Neural cell (in vitro differentiated cells): ENCODE measurements at regions not wholly inside any gene's neighbourhood (a gene's known extent, or its start where the extent isn't known, plus 50 kb on each side); places are given as distances from the start of the nearest gene placed in this dataset.

Source experiments
- H2AFZ ChIP-seq: fragments of 200-600, 300-800 bp; sonication (generic), shearing (Covaris generic); 2 replicates; pipeline ENCODE4 v1.6.0; 2014; ENCODE audit warnings: low read depth, mild to moderate bottlenecking, antibody characterized with exemption, low read length, moderate library complexity
- H3F3A ChIP-seq: fragments of 200-600 bp; shearing (Covaris generic); 2 replicates; pipeline ENCODE4 v1.6.1; 2016; ENCODE audit warnings: mild to moderate bottlenecking, moderate library complexity, mixed read lengths, antibody characterized with exemption, low read length; ENCODE audit not compliant: insufficient read depth, poor library complexity, severe bottlenecking
- H3K27ac ChIP-seq: fragments of 200-600, 300-800 bp; sonication (generic), shearing (Covaris generic); 2 replicates; pipeline ENCODE4 v1.5.1; 2014; ENCODE audit warnings: mild to moderate bottlenecking, low read length, moderate library complexity
- H3K27me3 ChIP-seq: fragments of 300-800, 200-600 bp; sonication (generic), shearing (Covaris generic); 2 replicates; pipeline ENCODE4 v1.6.0; 2014; ENCODE audit warnings: mild to moderate bottlenecking, low read depth, low read length, moderate library complexity; ENCODE audit not compliant: insufficient read depth
- H3K36me3 ChIP-seq: fragments of 300-800, 200-600 bp; sonication (generic), shearing (Covaris generic); 2 replicates; pipeline ENCODE4 v1.5.1; 2014; ENCODE audit warnings: mild to moderate bottlenecking, antibody characterized with exemption, low read length, moderate library complexity; ENCODE audit not compliant: insufficient read depth
- H3K4me2 ChIP-seq: fragments of 300-800, 200-600 bp; sonication (generic), shearing (Covaris generic); 2 replicates; pipeline ENCODE4 v1.6.0; 2014; ENCODE audit warnings: mild to moderate bottlenecking, low read length
- H3K4me3 ChIP-seq: fragments of 300-800, 200-600 bp; sonication (generic), shearing (Covaris generic); 2 replicates; pipeline ENCODE4 v1.5.1; 2014; ENCODE audit warnings: mild to moderate bottlenecking, low read length, moderate library complexity
- H3K79me2 ChIP-seq: fragments of 200-600 bp; shearing (Covaris generic); replicated peaks from 2 replicates; pipeline ENCODE4 v1.6.0; 2014; ENCODE audit warnings: mild to moderate bottlenecking, low read length, moderate library complexity; ENCODE audit not compliant: insufficient read depth
- H3K9ac ChIP-seq: fragments of 300-800, 200-600 bp; sonication (generic), shearing (Covaris generic); 2 replicates; pipeline ENCODE4 v1.6.1; 2016; ENCODE audit warnings: mild to moderate bottlenecking, low read length, mixed read lengths
- H3K9me2 ChIP-seq: fragments of 200-600 bp; shearing (Covaris generic); 2 replicates; pipeline ENCODE4 v1.6.1; 2016; ENCODE audit warnings: mild to moderate bottlenecking, low read length, mixed read lengths; ENCODE audit not compliant: insufficient read depth
- H3K9me3 ChIP-seq: fragments of 200-600, 300-800 bp; sonication (generic), shearing (Covaris generic); 2 replicates; pipeline ENCODE4 v1.6.1; 2016; ENCODE audit warnings: mild to moderate bottlenecking, mixed run types, low read length, moderate library complexity, mixed read lengths
- H4K20me1 ChIP-seq: fragments of 200-600 bp; shearing (Covaris generic); 2 replicates; pipeline ENCODE4 v1.6.1; 2016; ENCODE audit warnings: mild to moderate bottlenecking, mixed run types; ENCODE audit not compliant: insufficient read depth
- EP300 ChIP-seq: fragments of 450-650 bp; conservative IDR thresholded peaks from 2 replicates; pipeline ENCODE4 v1.6.1; 2014; ENCODE audit warnings: antibody characterized with exemption, mild to moderate bottlenecking, moderate library complexity; ENCODE audit not compliant: poor library complexity, severe bottlenecking
- EZH2 ChIP-seq: fragments of 200-600, 300-800 bp; shearing (Covaris generic), sonication (generic); IDR thresholded peaks from 2 replicates; pipeline ENCODE4 v1.6.1; 2014; ENCODE audit warnings: antibody characterized with exemption, low read length, borderline replicate concordance, mild to moderate bottlenecking; ENCODE audit not compliant: insufficient read depth, poor library complexity, severe bottlenecking
- MXI1 ChIP-seq: fragments of 450-650 bp; conservative IDR thresholded peaks from 2 replicates; pipeline ENCODE4 v1.6.1; 2014; ENCODE audit warnings: antibody characterized with exemption, mild to moderate bottlenecking; ENCODE audit not compliant: poor library complexity, severe bottlenecking
- POLR2AphosphoS5 ChIP-seq: IDR thresholded peaks from 2 replicates; pipeline ENCODE4 v1.6.1; 2012
- RAD21 ChIP-seq: fragments of 450-650 bp; conservative IDR thresholded peaks from 2 replicates; pipeline ENCODE4 v1.6.1; 2014; ENCODE audit warnings: antibody characterized with exemption, mild to moderate bottlenecking, moderate library complexity
- SMC3 ChIP-seq: fragments of 450-650 bp; conservative IDR thresholded peaks from 2 replicates; pipeline ENCODE4 v1.6.1; 2014; ENCODE audit warnings: antibody characterized with exemption, mild to moderate bottlenecking, moderate library complexity; ENCODE audit not compliant: poor library complexity
- TF ChIP-seq, protein P1 (sequence below): IDR thresholded peaks from 2 replicates; pipeline ENCODE4 v1.6.1; 2012; ENCODE audit warnings: borderline replicate concordance
- TF ChIP-seq, protein P2 (sequence below): fragments of 450-650 bp; IDR thresholded peaks from 2 replicates; pipeline ENCODE4 v1.5.1; 2014; ENCODE audit warnings: antibody characterized with exemption, mild to moderate bottlenecking, moderate library complexity; ENCODE audit not compliant: poor library complexity, severe bottlenecking

GRCh38 chr2:14552286-14552685 lies 80.2 kb upstream of the LRATD1 start:
- Histone ChIP-seq H3K27me3 (no peaks in the 10 kb centered on the region), H3K4me2 (no peak overlapping the region), H3K4me3 (no peak overlapping the region), H3K27ac (no peak overlapping the region), H4K20me1 (no peaks in the 10 kb centered on the region), H3K79me2 (no peaks in the 10 kb centered on the region), H2AFZ (no peak overlapping the region), H3K9me3 (no peaks in the 10 kb centered on the region), H3K36me3 (no peaks in the 10 kb centered on the region), H3K9me2 (no peaks in the 10 kb centered on the region), H3K9ac (no peak overlapping the region), H3F3A (no peaks in the 10 kb centered on the region)
- TF ChIP-seq, protein P1, sequence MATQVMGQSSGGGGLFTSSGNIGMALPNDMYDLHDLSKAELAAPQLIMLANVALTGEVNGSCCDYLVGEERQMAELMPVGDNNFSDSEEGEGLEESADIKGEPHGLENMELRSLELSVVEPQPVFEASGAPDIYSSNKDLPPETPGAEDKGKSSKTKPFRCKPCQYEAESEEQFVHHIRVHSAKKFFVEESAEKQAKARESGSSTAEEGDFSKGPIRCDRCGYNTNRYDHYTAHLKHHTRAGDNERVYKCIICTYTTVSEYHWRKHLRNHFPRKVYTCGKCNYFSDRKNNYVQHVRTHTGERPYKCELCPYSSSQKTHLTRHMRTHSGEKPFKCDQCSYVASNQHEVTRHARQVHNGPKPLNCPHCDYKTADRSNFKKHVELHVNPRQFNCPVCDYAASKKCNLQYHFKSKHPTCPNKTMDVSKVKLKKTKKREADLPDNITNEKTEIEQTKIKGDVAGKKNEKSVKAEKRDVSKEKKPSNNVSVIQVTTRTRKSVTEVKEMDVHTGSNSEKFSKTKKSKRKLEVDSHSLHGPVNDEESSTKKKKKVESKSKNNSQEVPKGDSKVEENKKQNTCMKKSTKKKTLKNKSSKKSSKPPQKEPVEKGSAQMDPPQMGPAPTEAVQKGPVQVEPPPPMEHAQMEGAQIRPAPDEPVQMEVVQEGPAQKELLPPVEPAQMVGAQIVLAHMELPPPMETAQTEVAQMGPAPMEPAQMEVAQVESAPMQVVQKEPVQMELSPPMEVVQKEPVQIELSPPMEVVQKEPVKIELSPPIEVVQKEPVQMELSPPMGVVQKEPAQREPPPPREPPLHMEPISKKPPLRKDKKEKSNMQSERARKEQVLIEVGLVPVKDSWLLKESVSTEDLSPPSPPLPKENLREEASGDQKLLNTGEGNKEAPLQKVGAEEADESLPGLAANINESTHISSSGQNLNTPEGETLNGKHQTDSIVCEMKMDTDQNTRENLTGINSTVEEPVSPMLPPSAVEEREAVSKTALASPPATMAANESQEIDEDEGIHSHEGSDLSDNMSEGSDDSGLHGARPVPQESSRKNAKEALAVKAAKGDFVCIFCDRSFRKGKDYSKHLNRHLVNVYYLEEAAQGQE = no peak
- TF ChIP-seq EP300 (no peak), MXI1 (no peak)

DNA sequence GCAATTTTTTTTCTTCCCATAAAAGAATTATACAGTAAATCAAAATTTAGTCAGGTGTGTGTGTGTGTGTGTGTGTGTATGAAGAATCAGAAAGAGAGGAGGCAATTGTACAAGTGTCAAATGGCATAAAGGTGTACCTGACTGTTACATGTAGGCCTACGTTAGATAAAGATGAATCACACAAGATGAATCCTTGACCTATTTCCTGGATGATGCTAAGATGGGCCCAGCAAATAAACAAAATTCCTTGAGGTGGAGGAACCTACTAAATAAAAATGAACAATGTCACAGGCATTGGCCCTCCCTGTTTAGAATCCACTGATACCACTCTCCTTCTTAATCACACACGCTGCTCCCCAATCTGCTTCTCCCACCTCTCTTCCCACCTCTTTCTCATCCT lies 79.7 kb upstream of the LRATD1 start:
- H3K9me2 ChIP-seq = no peaks in the 10 kb centered on the region
- H4K20me1 ChIP-seq = no peaks in the 10 kb centered on the region
- no peaks in the 10 kb centered on the region for H3K27me3 ChIP-seq
- no peaks in the 10 kb centered on the region for H3K9me3 ChIP-seq
- TF ChIP-seq EP300 (no peak), POLR2AphosphoS5 (no peak), EZH2 (no peak), RAD21 (no peak)
- H3K9ac ChIP-seq = no peak overlapping the region
- H3F3A ChIP-seq = no peaks in the 10 kb centered on the region
- no peak overlapping the region for H3K4me2 ChIP-seq
- no peaks in the 10 kb centered on the region for H3K36me3 ChIP-seq
- H3K4me3 ChIP-seq = no peak overlapping the region
- H3K79me2 ChIP-seq = no peaks in the 10 kb centered on the region
- no peak overlapping the region for H3K27ac ChIP-seq
- H2AFZ ChIP-seq = no peak overlapping the region

DNA sequence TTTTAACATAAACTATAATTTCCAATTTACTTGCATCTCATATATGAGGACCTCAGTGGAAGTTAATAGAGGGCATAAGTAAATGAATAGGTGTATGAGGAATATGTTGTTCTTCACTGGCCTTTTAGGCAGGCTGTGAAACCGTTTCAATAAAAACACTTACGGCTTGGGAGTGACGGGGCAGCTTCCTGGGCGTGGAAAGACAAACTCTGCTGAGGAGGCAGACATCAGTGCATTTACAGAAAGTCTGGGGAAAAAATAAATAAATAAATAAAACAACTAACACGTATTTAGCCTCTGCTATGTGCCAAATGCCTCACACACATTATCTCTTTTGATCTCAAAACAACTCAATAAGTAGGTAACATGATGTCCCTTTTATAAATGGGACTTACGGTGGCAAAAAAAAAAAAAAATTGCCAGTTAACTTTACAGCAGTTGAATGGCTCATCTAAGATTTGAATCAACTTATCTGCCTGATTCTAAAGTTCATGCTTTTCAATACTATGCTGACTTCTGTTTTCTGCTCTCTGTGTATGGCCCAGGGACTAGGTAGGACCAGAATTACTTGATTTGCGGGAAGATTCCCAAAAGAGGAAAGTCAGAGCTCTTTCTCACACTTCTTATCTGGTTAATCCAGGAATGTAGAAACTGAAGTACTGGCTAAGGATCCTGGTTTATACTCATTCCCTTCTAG lies 77.5 kb upstream of the LRATD1 start:
- H3K36me3 ChIP-seq = no peaks in the 10 kb centered on the region
- H2AFZ ChIP-seq = no peak overlapping the region
- no peaks in the 10 kb centered on the region for H3K27me3 ChIP-seq
- no peak overlapping the region for H3K4me2 ChIP-seq
- H3K9me2 ChIP-seq = no peaks in the 10 kb centered on the region
- no peaks in the 10 kb centered on the region for H3K79me2 ChIP-seq
- H3K9ac ChIP-seq = no peak overlapping the region
- H3K4me3 ChIP-seq = no peak overlapping the region
- no peak overlapping the region for H3K27ac ChIP-seq
- H3K9me3 ChIP-seq = no peaks in the 10 kb centered on the region
- no peaks in the 10 kb centered on the region for H3F3A ChIP-seq
- H4K20me1 ChIP-seq = no peaks in the 10 kb centered on the region
- TF ChIP-seq POLR2AphosphoS5 (no peak), SMC3 (no peak), MXI1 (no peak), RAD21 (no peak), EP300 (no peak), EZH2 (no peak)
- TF ChIP-seq, protein P1 = no peak
- TF ChIP-seq, protein P2, sequence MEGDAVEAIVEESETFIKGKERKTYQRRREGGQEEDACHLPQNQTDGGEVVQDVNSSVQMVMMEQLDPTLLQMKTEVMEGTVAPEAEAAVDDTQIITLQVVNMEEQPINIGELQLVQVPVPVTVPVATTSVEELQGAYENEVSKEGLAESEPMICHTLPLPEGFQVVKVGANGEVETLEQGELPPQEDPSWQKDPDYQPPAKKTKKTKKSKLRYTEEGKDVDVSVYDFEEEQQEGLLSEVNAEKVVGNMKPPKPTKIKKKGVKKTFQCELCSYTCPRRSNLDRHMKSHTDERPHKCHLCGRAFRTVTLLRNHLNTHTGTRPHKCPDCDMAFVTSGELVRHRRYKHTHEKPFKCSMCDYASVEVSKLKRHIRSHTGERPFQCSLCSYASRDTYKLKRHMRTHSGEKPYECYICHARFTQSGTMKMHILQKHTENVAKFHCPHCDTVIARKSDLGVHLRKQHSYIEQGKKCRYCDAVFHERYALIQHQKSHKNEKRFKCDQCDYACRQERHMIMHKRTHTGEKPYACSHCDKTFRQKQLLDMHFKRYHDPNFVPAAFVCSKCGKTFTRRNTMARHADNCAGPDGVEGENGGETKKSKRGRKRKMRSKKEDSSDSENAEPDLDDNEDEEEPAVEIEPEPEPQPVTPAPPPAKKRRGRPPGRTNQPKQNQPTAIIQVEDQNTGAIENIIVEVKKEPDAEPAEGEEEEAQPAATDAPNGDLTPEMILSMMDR = no peak
